Glutamatergic neuron (in vitro differentiated cells): ENCODE measurements at regions not wholly inside any gene's neighbourhood (a gene's known extent, or its start where the extent isn't known, plus 50 kb on each side); places are given as distances from the start of the nearest gene placed in this dataset.

Experiments used
- DNase-seq: peaks from one replicate; pipeline ENCODE4 v3.0.0; 2022
- H3K27ac Mint-ChIP-seq: one replicate; pipeline ENCODE4 v1.8.0; 2020; ENCODE audit warnings: mild to moderate bottlenecking, mixed read lengths, inconsistent platforms; ENCODE audit not compliant: unreplicated experiment
- H3K27me3 Mint-ChIP-seq: one replicate; pipeline ENCODE4 v1.8.0; 2020; ENCODE audit warnings: mild to moderate bottlenecking, moderate library complexity, mixed read lengths, inconsistent platforms; ENCODE audit not compliant: unreplicated experiment
- H3K36me3 Mint-ChIP-seq: one replicate; pipeline ENCODE4 v1.8.0; 2020; ENCODE audit warnings: mild to moderate bottlenecking, mixed read lengths, inconsistent platforms; ENCODE audit not compliant: unreplicated experiment
- H3K4me1 Mint-ChIP-seq: one replicate; pipeline ENCODE4 v1.8.0; 2020; ENCODE audit warnings: mild to moderate bottlenecking, low read depth, mixed read lengths, inconsistent platforms; ENCODE audit not compliant: unreplicated experiment
- H3K4me3 Mint-ChIP-seq: one replicate; pipeline ENCODE4 v1.8.0; 2020; ENCODE audit warnings: mild to moderate bottlenecking, mixed read lengths, inconsistent platforms; ENCODE audit not compliant: unreplicated experiment
- H3K9me3 Mint-ChIP-seq: one replicate; pipeline ENCODE4 v1.8.0; 2020; ENCODE audit warnings: mild to moderate bottlenecking, moderate library complexity, mixed read lengths, inconsistent platforms; ENCODE audit not compliant: unreplicated experiment
- CTCF ChIP-seq: fragments of 200-600 bp; sonication (generic); IDR thresholded peaks from one replicate; pipeline ENCODE4 v1.5.0; 2021; ENCODE audit not compliant: partially characterized antibody, unreplicated experiment

- H3K9me3 Mint-ChIP-seq: no peaks in the 10 kb centered on the region
- no peak overlapping the region for H3K4me3 Mint-ChIP-seq
- H3K36me3 Mint-ChIP-seq: no peaks in the 10 kb centered on the region
- H3K4me1 Mint-ChIP-seq: no peaks in the 10 kb centered on the region
- no peak for DNase-seq
- H3K27me3 Mint-ChIP-seq: no peaks in the 10 kb centered on the region
- H3K27ac Mint-ChIP-seq: no peak overlapping the region
- TF ChIP-seq CTCF: no peak
These were observed 631.5 kb upstream of the TLE4 start for GRCh38 chr9:78940121-78940855.

- peaks cover 13% of the 10 kb centered on the region for H3K36me3 Mint-ChIP-seq
- H3K4me1 Mint-ChIP-seq: peaks cover 14% of the 10 kb centered on the region
- no peak for DNase-seq
- TF ChIP-seq CTCF: no peak
- peaks cover 1% of the 10 kb centered on the region for H3K9me3 Mint-ChIP-seq
- H3K4me3 Mint-ChIP-seq: no peak overlapping the region
- H3K27me3 Mint-ChIP-seq: no peaks in the 10 kb centered on the region
- H3K27ac Mint-ChIP-seq: no peak overlapping the region
These were observed 617.5 kb upstream of the TLE4 start for GRCh38 chr9:78954286-78954685.

- peak; percentile 59 for DNase-seq
- Mint-ChIP-seq H3K27ac (peak overlapping the region; percentile 60), H3K4me1 (peaks cover 20% of the 10 kb centered on the region), H3K9me3 (no peaks in the 10 kb centered on the region), H3K36me3 (no peaks in the 10 kb centered on the region), H3K27me3 (no peaks in the 10 kb centered on the region), H3K4me3 (no peak overlapping the region)
- TF ChIP-seq CTCF: peak; percentile 48
These were observed 612.9 kb upstream of the TLE4 start for GRCh38 chr9:78958892-78959291.

- DNase-seq: no peak
- H3K4me1 Mint-ChIP-seq: peaks cover 16% of the 10 kb centered on the region
- H3K27me3 Mint-ChIP-seq: no peaks in the 10 kb centered on the region
- H3K36me3 Mint-ChIP-seq: no peaks in the 10 kb centered on the region
- H3K4me3 Mint-ChIP-seq: no peak overlapping the region
- H3K9me3 Mint-ChIP-seq: no peaks in the 10 kb centered on the region
- H3K27ac Mint-ChIP-seq: no peak overlapping the region
- TF ChIP-seq CTCF: no peak
These were observed 609.6 kb upstream of the TLE4 start for GRCh38 chr9:78962156-78962555.

DNA sequence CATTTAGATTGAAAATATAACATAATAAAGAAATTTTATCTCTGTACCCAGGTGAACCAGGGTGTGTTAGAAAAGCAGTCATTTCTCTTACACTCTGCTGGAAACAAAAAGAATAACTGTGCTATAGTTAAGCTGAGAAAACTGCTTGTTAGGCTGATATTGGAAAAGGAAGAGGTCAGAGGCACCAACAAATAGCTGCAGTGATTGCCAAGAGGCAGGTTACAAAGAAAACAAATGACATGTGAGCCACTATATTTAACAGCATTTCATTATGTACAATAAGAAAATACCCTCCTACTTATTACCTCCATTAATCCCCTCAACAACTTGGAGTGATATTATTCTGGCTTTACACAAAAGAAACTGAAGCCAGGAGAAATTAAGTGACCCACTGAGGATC is 607.9 kb upstream of the TLE4 start:
- Mint-ChIP-seq H3K27me3 (no peaks in the 10 kb centered on the region), H3K4me1 (peaks cover 9% of the 10 kb centered on the region), H3K4me3 (no peak overlapping the region), H3K36me3 (no peaks in the 10 kb centered on the region), H3K27ac (no peak overlapping the region), H3K9me3 (no peaks in the 10 kb centered on the region)
- no peak for DNase-seq
- no peak for TF ChIP-seq CTCF
